Esophagus (tissue), 2 donors: ENCODE measurements at regions not wholly inside any gene's neighbourhood (a gene's known extent, or its start where the extent isn't known, plus 50 kb on each side); places are given as distances from the start of the nearest gene placed in this dataset.

Source experiments
- H3K27ac ChIP-seq, 2 donors: one replicate each; pipeline ENCODE4 v1.5.1; 2013; ENCODE audit warnings: low read depth in 2 of 2, mild to moderate bottlenecking in 2 of 2, inconsistent platforms in 1 of 2, low read length in 1 of 2, moderate library complexity in 1 of 2
- H3K27me3 ChIP-seq, 2 donors: one replicate each; pipeline ENCODE4 v1.6.1; 2013; ENCODE audit warnings: low read length in 2 of 2, control low read depth in 1 of 2, mild to moderate bottlenecking in 1 of 2; ENCODE audit not compliant: insufficient read depth in 2 of 2, control insufficient read depth in 1 of 2
- H3K36me3 ChIP-seq, 2 donors: one replicate each; pipeline ENCODE4 v1.6.1; 2013; ENCODE audit warnings: low read length in 1 of 2; ENCODE audit not compliant: control insufficient read depth in 2 of 2, insufficient read depth in 2 of 2
- H3K4me1 ChIP-seq, 2 donors: one replicate each; pipeline ENCODE4 v1.6.1; 2013; ENCODE audit warnings: low read length in 1 of 2; ENCODE audit not compliant: control insufficient read depth in 2 of 2, insufficient read depth in 2 of 2
- H3K4me3 ChIP-seq, 2 donors: one replicate each; pipeline ENCODE4 v1.5.1; 2013; ENCODE audit warnings: low read length in 2 of 2, mild to moderate bottlenecking in 2 of 2, low read depth in 1 of 2, moderate library complexity in 1 of 2
- H3K9me3 ChIP-seq, 2 donors: one replicate each; pipeline ENCODE4 v1.6.1; 2013; ENCODE audit warnings: mild to moderate bottlenecking in 2 of 2, low read depth in 1 of 2, low read length in 1 of 2, moderate library complexity in 1 of 2; ENCODE audit not compliant: control insufficient read depth in 2 of 2, insufficient read depth in 1 of 2
- WGBS, 2 donors: extraction: QIAGEN DNeasy Blood & Tissue Kit; methylation state at CpG; one replicate each; pipeline ENCODE4 v1.1.7; 2013; 5-methylcytosine and 5-hydroxymethylcytosine counted together
- donor health status: healthy with polysubstance abuse.
- donor health status: Bipolar disorder and iron deficiency.

DNA sequence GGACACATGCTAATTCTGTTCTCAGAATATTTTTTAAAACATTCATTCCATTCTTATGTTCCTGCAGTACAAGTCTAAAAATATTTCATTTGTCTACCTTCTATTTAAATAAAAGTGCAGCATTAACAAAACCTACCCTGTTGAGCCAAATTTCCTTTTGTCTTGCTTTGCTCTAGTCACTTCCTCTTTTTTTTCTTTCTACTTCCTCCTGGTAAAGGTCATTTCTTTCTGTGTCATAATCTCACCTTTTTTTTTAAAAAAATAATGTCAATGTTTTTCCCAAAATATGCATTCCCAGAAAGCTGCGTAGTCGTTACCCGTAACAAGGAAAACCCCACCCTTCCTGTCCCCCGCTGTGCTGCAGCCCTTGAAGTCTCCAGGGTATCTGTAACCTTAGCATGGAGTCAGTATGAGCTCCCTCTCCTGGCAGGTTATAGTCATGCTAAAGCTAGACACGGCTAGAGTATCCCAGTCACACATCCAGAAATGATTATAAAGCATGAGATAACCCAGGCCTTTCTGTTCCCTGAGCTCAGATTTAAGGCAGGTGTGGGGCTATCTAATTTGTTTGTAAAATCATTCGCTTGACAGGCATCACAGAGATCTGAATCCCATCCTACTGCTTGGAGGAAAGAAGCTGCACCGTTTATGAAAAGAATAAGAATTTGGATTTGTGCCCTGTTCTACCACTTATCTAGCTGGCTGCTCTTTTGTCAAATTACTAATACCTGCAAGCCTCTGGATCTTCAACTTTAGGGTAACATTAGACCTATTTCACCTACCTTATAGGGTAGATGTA lies 51.1 kb upstream of the EED start:
- no peaks in the 10 kb centered on the region for H3K9me3 ChIP-seq
- no peaks in the 10 kb centered on the region for H3K27me3 ChIP-seq
- H3K36me3 ChIP-seq: no peaks in the 10 kb centered on the region
- H3K4me1 ChIP-seq: no peaks in the 10 kb centered on the region
- no peak overlapping the region for H3K27ac ChIP-seq
- WGBS, 2 donors: 15 to 16% methylated on average over 7 of the region's 7 CpGs
- no peak overlapping the region for H3K4me3 ChIP-seq

- Histone ChIP-seq H3K27me3 (no peaks in the 10 kb centered on the region), H3K4me1 (no peaks in the 10 kb centered on the region), H3K27ac (peak overlapping the region in 1 of 2 donors; percentile 23), H3K36me3 (no peaks in the 10 kb centered on the region), H3K4me3 (no peak overlapping the region), H3K9me3 (no peaks in the 10 kb centered on the region)
- 43 to 47% methylated on average over 1 of the region's 1 CpG for WGBS, 2 donors
These were observed 51.9 kb upstream of the EED start for GRCh38 chr11:86192519-86193257.

DNA sequence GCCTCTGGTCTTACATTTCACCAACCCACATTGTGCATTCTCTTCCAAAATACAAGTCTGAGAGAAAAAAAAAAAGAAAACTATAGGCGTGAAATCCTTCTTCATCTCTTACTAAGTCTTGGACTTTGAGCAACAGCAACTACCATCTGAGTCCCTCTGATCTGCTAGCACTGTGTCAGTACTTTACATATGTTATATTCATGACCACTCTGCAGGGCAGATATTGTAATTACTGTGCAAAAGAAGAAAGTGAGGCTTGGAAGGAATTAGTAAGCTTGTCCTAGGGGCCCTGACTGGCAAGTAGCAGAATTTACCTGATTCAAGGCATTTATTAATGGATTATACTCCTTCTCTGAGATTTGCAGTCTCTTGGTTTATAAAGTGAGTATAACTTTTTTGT lies 52.7 kb upstream of the EED start:
- H3K4me1 ChIP-seq: no peaks in the 10 kb centered on the region
- H3K36me3 ChIP-seq: no peaks in the 10 kb centered on the region
- no peak overlapping the region for H3K4me3 ChIP-seq
- no peaks in the 10 kb centered on the region for H3K9me3 ChIP-seq
- WGBS, 2 donors: 97 to 98% methylated on average over 1 of the region's 1 CpG
- no peak overlapping the region for H3K27ac ChIP-seq
- H3K27me3 ChIP-seq: no peaks in the 10 kb centered on the region

- Histone ChIP-seq H3K36me3 (no peaks in the 10 kb centered on the region), H3K9me3 (no peaks in the 10 kb centered on the region), H3K4me3 (no peak overlapping the region), H3K4me1 (peaks cover 0 to 2% of the 10 kb centered on the region in 2 donors), H3K27ac (no peak overlapping the region), H3K27me3 (no peaks in the 10 kb centered on the region)
- WGBS, 2 donors: 91 to 97% methylated on average over 2 of the region's 2 CpGs
These were observed 57.5 kb upstream of the EED start for GRCh38 chr11:86187027-86187426.

DNA sequence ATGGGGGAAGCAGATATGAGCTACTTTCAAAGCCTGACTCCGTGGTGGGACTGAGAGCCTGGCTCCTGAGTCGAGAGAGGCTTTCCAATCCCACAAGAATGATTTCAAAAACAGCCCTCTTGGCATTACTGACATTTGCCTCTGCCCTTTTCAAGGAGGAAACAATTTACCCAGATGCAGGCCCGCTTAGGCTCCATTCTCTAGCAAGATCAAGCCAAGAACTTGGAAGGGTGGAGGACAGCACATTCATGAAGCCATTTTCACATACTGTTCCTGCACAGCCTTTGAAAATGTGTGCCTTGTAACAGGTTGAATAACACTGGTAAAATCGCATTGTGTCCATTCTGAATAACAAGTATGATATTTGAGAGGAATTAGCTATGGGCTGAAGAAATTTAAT lies 58.2 kb upstream of the EED start:
- H3K36me3 ChIP-seq: no peaks in the 10 kb centered on the region
- H3K27me3 ChIP-seq: no peaks in the 10 kb centered on the region
- no peak overlapping the region for H3K27ac ChIP-seq
- H3K9me3 ChIP-seq: no peaks in the 10 kb centered on the region
- H3K4me1 ChIP-seq: peaks cover 0 to 2% of the 10 kb centered on the region in 2 donors
- no peak overlapping the region for H3K4me3 ChIP-seq
- 72 to 78% methylated on average over 4 of the region's 4 CpGs for WGBS, 2 donors

- Histone ChIP-seq H3K36me3 (no peaks in the 10 kb centered on the region), H3K4me3 (no peak overlapping the region), H3K4me1 (peaks cover 0 to 2% of the 10 kb centered on the region in 2 donors), H3K27ac (no peak overlapping the region), H3K9me3 (no peaks in the 10 kb centered on the region), H3K27me3 (no peaks in the 10 kb centered on the region)
- 77 to 82% methylated on average over 2 of the region's 2 CpGs for WGBS, 2 donors
These were observed 59.2 kb upstream of the EED start for GRCh38 chr11:86185381-86185750.

DNA sequence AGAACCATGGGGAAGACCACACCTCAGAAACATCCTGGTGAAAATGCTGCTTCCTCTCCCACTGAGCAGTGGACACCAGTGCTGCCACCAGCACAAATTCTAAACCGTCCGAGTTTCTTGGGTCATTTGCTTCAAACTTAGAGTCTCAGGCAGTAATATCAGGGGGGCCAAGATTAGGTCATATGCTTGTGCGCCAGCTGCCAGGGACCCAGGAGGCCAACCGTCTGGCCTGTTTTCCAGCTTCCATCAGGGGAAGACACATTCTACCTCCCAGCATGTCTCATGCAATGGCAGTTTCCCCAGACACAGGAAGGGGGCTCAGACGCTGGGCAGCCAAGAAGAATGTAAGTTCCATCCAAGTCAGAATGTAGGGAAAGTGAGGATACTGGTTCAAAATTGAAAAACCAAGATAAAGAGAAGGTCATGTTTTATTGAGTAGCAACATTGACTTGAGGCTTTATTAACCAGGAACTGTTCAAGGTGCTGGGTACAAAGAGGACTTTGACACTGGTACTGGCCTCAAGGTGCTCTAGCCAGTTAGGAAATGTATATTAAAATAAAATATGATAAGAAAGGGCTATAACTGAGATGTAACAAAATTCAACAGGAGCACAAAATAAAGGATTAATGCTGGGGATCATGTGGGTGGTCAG lies 59.7 kb upstream of the EED start:
- Histone ChIP-seq H3K4me3 (no peak overlapping the region), H3K36me3 (no peaks in the 10 kb centered on the region), H3K27me3 (no peaks in the 10 kb centered on the region), H3K27ac (no peak overlapping the region), H3K4me1 (peaks cover 0 to 2% of the 10 kb centered on the region in 2 donors), H3K9me3 (no peaks in the 10 kb centered on the region)
- 83 to 86% methylated on average over 5 of the region's 5 CpGs for WGBS, 2 donors

- H3K36me3 ChIP-seq: no peaks in the 10 kb centered on the region
- H3K27me3 ChIP-seq: no peaks in the 10 kb centered on the region
- WGBS, 2 donors: 60 to 69% methylated on average over 2 of the region's 2 CpGs
These were observed 60.9 kb upstream of the EED start for GRCh38 chr11:86183694-86184093.

DNA sequence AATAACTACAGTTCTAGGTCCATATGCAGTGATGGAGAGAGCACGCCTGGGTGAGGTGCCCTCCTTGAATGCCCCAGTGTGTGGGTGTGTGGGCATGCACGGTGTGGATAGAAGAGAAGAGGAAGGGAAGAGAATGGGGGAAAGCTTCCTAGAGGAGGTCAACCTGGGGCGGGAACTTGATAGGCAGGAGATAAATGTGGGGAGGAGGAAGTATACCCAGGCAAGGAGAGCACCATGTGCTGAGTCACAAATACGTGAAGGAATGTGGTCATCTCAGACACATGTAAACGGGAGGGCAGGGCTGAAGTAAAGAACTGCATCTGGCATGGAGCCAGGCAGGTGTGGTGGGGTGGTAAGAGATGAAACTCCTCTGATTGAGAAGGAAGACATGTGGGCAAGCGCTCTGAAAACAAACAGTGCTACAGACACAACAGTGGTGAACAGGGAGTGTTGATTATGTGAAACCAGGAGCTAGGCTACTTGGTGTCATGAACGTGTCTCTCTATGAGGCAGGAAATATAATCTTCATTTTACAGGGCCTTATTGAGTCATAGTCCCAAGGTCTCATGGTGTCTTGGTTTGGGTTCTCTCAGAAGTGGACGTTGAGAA lies 61.5 kb upstream of the EED start:
- Histone ChIP-seq H3K36me3 (no peaks in the 10 kb centered on the region), H3K27ac (peak overlapping the region; percentile 3 to 26), H3K27me3 (no peaks in the 10 kb centered on the region), H3K4me3 (no peak overlapping the region), H3K9me3 (no peaks in the 10 kb centered on the region), H3K4me1 (peaks cover 0 to 2% of the 10 kb centered on the region in 2 donors)
- WGBS, 2 donors: 53 to 60% methylated on average over 8 of the region's 8 CpGs

More at GRCh38 chr11:86183694-86184093, 60.9 kb upstream of the EED start:
- Histone ChIP-seq H3K4me3 (no peak overlapping the region), H3K4me1 (peaks cover 0 to 2% of the 10 kb centered on the region in 2 donors), H3K27ac (peak overlapping the region; percentile 3 to 26), H3K9me3 (no peaks in the 10 kb centered on the region)
